Suprapubic skin (tissue), 4 donors: ENCODE measurements at regions not wholly inside any gene's neighbourhood (a gene's known extent, or its start where the extent isn't known, plus 50 kb on each side); places are given as distances from the start of the nearest gene placed in this dataset.

Source experiments
- DNase-seq, 2 donors: peaks; one replicate each; pipeline ENCODE4 v3.0.0-alpha.2; 2019; ENCODE audit warnings: low spot score in 2 of 2
- H3K27ac ChIP-seq: fragments of 200-600 bp; sonication (generic); one replicate; pipeline ENCODE4 v1.5.1; 2019
- H3K27me3 ChIP-seq: fragments of 200-600 bp; sonication (generic); one replicate; pipeline ENCODE4 v1.5.1; 2019
- H3K36me3 ChIP-seq: fragments of 200-600 bp; sonication (generic); one replicate; pipeline ENCODE4 v1.5.1; 2019
- H3K4me1 ChIP-seq: fragments of 200-600 bp; sonication (generic); one replicate; pipeline ENCODE4 v1.5.1; 2019
- H3K4me3 ChIP-seq: fragments of 200-600 bp; sonication (generic); one replicate; pipeline ENCODE4 v1.5.1; 2019; ENCODE audit warnings: mild to moderate bottlenecking
- H3K9me3 ChIP-seq: fragments of 200-600 bp; sonication (generic); one replicate; pipeline ENCODE4 v1.5.1; 2019
- EP300 ChIP-seq: sonication (generic); formaldehyde crosslinking; IDR thresholded peaks from one replicate; pipeline ENCODE4 v1.6.1; 2017; ENCODE audit warnings: antibody characterized with exemption
- POLR2A ChIP-seq, 2 donors: fragments of 450-650 bp; IDR thresholded peaks; one replicate each; pipeline ENCODE4 v1.6.1; 2017; ENCODE audit warnings: antibody characterized with exemption in 2 of 2, mild to moderate bottlenecking in 2 of 2, moderate library complexity in 2 of 2
- POLR2AphosphoS5 ChIP-seq, 3 donors: sonication (generic); formaldehyde crosslinking; IDR thresholded peaks; one replicate each; pipeline ENCODE4 v1.6.1; 2017; ENCODE audit warnings: antibody characterized with exemption in 3 of 3
- WGBS: methylation state at CpG from one replicate; pipeline ENCODE4 v1.1.5; 2018; 5-methylcytosine and 5-hydroxymethylcytosine counted together
- TF ChIP-seq, protein P1 (sequence below), 2 donors: fragments of 200-600 bp in 1 of 2; fragments of 450-650 bp in 1 of 2; sonication (generic) in 1 of 2; IDR thresholded peaks; one replicate each; pipeline ENCODE4 v1.5.1; 2016 to 2019; ENCODE audit warnings: antibody characterized with exemption in 2 of 2, mild to moderate bottlenecking in 1 of 2, moderate library complexity in 1 of 2

DNA sequence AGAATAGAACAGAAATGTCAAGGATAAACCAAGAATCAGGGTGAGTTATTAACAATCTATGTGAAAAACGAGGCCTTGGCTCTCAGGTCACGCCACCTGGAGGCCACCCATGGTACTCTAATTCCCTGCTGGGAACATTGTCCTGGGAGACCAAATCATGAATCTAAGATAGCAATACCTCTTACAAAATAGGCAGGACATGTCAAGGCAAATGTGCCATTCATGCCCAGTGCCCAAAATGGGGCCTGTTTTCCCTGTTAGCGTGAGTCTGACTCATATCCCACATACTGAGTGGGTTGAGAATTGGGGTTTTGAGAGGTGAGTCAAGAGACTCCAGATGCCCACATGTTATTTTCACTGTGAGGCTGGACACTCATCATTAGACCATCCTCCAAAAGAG, 380.8 kb downstream of the HHIPL2 start:
- no peak for DNase-seq
- no peak overlapping the region for H3K27ac ChIP-seq

DNA sequence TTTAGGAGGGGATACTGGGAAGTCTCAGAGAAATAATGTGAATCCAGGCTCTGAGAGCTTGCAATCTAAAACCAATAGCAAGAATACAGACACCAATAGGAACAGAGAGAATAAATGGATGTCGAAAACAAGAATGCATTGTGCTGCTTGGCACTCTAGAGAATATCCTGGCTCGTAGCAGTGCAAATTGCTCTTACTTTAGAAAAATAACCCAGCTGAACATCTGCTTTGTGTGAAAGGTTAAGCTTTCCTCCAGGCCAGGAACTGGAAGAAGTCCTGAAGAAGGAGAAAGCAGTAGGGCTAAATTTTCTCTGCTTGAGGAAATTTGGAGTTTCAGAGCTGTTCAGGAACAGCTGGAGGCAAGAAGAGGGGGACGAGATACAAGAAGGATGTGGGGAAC, 382.3 kb downstream of the HHIPL2 start:
- 42% methylated on average over 3 of the region's 3 CpGs for WGBS
- H3K9me3 ChIP-seq, result no peaks in the 10 kb centered on the region
- no peak overlapping the region for H3K4me3 ChIP-seq
- no peaks in the 10 kb centered on the region for H3K36me3 ChIP-seq
- no peaks in the 10 kb centered on the region for H3K27me3 ChIP-seq
- no peaks in the 10 kb centered on the region for H3K4me1 ChIP-seq
- TF ChIP-seq, protein P1, sequence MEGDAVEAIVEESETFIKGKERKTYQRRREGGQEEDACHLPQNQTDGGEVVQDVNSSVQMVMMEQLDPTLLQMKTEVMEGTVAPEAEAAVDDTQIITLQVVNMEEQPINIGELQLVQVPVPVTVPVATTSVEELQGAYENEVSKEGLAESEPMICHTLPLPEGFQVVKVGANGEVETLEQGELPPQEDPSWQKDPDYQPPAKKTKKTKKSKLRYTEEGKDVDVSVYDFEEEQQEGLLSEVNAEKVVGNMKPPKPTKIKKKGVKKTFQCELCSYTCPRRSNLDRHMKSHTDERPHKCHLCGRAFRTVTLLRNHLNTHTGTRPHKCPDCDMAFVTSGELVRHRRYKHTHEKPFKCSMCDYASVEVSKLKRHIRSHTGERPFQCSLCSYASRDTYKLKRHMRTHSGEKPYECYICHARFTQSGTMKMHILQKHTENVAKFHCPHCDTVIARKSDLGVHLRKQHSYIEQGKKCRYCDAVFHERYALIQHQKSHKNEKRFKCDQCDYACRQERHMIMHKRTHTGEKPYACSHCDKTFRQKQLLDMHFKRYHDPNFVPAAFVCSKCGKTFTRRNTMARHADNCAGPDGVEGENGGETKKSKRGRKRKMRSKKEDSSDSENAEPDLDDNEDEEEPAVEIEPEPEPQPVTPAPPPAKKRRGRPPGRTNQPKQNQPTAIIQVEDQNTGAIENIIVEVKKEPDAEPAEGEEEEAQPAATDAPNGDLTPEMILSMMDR (IDR thresholded peaks at IDR 0.05), result no peak
- TF ChIP-seq POLR2AphosphoS5 (IDR thresholded peaks at IDR 0.05), result no peak
- TF ChIP-seq EP300, result no peak
- no peak for TF ChIP-seq POLR2A (IDR thresholded peaks at IDR 0.05)
- DNase-seq, result no peak
- H3K27ac ChIP-seq, result no peak overlapping the region

More for the DNA sequence above, 380.8 kb downstream of the HHIPL2 start:
- TF ChIP-seq, protein P1 (IDR thresholded peaks at IDR 0.05), result peak in 1 of 2 donors; percentile 36
- TF ChIP-seq EP300 (no peak), POLR2AphosphoS5 (IDR thresholded peaks at IDR 0.05) (no peak)
- Histone ChIP-seq H3K36me3 (no peaks in the 10 kb centered on the region), H3K27me3 (no peaks in the 10 kb centered on the region), H3K9me3 (no peaks in the 10 kb centered on the region), H3K4me1 (no peaks in the 10 kb centered on the region), H3K4me3 (no peak overlapping the region)
- 71% methylated on average over 3 of the region's 3 CpGs for WGBS

GRCh38 chr1:222163895-222164294, 384.0 kb downstream of the HHIPL2 start:
- Histone ChIP-seq H3K27me3 (no peaks in the 10 kb centered on the region), H3K9me3 (no peaks in the 10 kb centered on the region), H3K4me3 (no peak overlapping the region), H3K27ac (no peak overlapping the region), H3K4me1 (no peaks in the 10 kb centered on the region), H3K36me3 (no peaks in the 10 kb centered on the region)
- WGBS, result 34% methylated on average over 2 of the region's 2 CpGs
- DNase-seq, result no peak
- no peak for TF ChIP-seq POLR2A (IDR thresholded peaks at IDR 0.05)
- no peak for TF ChIP-seq POLR2AphosphoS5 (IDR thresholded peaks at IDR 0.05)
- TF ChIP-seq, protein P1 (IDR thresholded peaks at IDR 0.05), result no peak
- no peak for TF ChIP-seq EP300

GRCh38 chr1:222161676-222162075, 386.2 kb downstream of the HHIPL2 start:
- DNase-seq, result no peak
- WGBS, result 43% methylated on average over 3 of the region's 3 CpGs
- no peak overlapping the region for H3K27ac ChIP-seq
- TF ChIP-seq POLR2AphosphoS5 (IDR thresholded peaks at IDR 0.05), result no peak
- TF ChIP-seq, protein P1 (IDR thresholded peaks at IDR 0.05), result no peak
- no peak for TF ChIP-seq EP300
- no peak for TF ChIP-seq POLR2A (IDR thresholded peaks at IDR 0.05)
- no peaks in the 10 kb centered on the region for H3K4me1 ChIP-seq
- H3K27me3 ChIP-seq, result no peaks in the 10 kb centered on the region
- no peaks in the 10 kb centered on the region for H3K36me3 ChIP-seq
- H3K4me3 ChIP-seq, result no peak overlapping the region
- H3K9me3 ChIP-seq, result peaks cover 10% of the 10 kb centered on the region

- DNase-seq, result no peak
- Histone ChIP-seq H3K9me3 (peaks cover 10% of the 10 kb centered on the region), H3K27me3 (no peaks in the 10 kb centered on the region), H3K4me1 (no peaks in the 10 kb centered on the region), H3K27ac (no peak overlapping the region), H3K36me3 (no peaks in the 10 kb centered on the region), H3K4me3 (no peak overlapping the region)
- TF ChIP-seq POLR2AphosphoS5 (IDR thresholded peaks at IDR 0.05), result no peak
- 100% methylated on average over 1 of the region's 1 CpG for WGBS
These were observed 390.3 kb downstream of the HHIPL2 start for GRCh38 chr1:222157612-222158011.

DNA sequence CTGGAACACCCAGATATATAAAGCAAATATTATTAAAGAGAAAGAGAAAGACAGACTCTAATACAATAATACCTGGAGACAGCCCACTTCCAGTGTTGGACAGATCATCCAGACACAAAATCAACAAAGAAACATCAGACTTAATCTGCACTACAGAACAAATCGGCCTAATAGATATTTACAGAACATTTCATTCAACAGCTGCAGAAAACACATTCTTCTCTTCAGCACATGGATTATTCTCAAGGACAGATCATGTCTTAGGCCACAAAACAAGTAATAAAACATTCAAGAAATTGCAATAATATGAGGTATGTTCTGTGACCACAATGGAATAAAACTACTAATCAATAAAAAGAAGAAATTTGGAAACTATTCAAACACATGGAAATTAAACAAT, 398.3 kb upstream of the DUSP10 start:
- peaks cover 5% of the 10 kb centered on the region for H3K4me1 ChIP-seq
- H3K36me3 ChIP-seq, result no peaks in the 10 kb centered on the region
- H3K27ac ChIP-seq, result no peak overlapping the region
- DNase-seq, result no peak
- WGBS, result 50% methylated on average over 1 of the region's 1 CpG
- TF ChIP-seq, protein P1 (IDR thresholded peaks at IDR 0.05), result no peak
- TF ChIP-seq POLR2AphosphoS5 (IDR thresholded peaks at IDR 0.05) (no peak), POLR2A (IDR thresholded peaks at IDR 0.05) (no peak), EP300 (no peak)
- no peaks in the 10 kb centered on the region for H3K27me3 ChIP-seq
- H3K4me3 ChIP-seq, result no peak overlapping the region
- H3K9me3 ChIP-seq, result no peaks in the 10 kb centered on the region
